ENCODE measurements at regions not wholly inside any gene's neighbourhood (a gene's known extent, or its start where the extent isn't known, plus 50 kb on each side); places are given as distances from the start of the nearest gene placed in this dataset.

DNA sequence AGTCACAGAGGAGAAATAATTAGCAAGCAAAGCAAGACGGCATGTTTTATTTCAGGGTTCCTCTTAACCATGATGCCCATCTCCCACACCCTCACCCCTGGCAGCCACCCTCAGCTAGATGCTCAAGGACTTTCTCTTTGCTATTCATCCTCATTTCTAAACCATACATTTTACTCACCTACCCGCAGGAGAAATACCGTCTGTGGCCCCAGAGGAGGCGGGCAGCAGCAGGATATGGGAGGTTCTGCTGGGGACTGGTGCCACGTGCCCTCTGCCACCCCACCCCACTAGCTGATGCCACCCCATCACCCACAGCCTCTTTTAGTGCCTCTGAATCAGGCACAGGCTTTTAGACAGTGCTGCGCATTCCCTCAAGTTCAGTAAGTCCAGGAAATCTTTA, 168.7 kb upstream of the ITGB1 start:
- no peak for DNase-seq
- Histone ChIP-seq H3K9me3 (replicated peaks in 1 of 3) (no peaks in the 10 kb centered on the region), H3K4me3 (no peak overlapping the region), H3K4me1 (replicated peaks in 1 of 2) (peaks cover 0 to 9% of the 10 kb centered on the region in 2 donors), H3K27me3 (no peaks in the 10 kb centered on the region), H3K27ac (peak overlapping the region in 2 of 5 donors; percentile 72 to 89), H3K36me3 (replicated peaks in 1 of 2) (no peaks in the 10 kb centered on the region)
- whole genome bisulfite sequencing, 4 donors = 78 to 90% (median 83%) methylated on average over 6 of the region's 6 CpGs
- TF ChIP-seq, protein P1, sequence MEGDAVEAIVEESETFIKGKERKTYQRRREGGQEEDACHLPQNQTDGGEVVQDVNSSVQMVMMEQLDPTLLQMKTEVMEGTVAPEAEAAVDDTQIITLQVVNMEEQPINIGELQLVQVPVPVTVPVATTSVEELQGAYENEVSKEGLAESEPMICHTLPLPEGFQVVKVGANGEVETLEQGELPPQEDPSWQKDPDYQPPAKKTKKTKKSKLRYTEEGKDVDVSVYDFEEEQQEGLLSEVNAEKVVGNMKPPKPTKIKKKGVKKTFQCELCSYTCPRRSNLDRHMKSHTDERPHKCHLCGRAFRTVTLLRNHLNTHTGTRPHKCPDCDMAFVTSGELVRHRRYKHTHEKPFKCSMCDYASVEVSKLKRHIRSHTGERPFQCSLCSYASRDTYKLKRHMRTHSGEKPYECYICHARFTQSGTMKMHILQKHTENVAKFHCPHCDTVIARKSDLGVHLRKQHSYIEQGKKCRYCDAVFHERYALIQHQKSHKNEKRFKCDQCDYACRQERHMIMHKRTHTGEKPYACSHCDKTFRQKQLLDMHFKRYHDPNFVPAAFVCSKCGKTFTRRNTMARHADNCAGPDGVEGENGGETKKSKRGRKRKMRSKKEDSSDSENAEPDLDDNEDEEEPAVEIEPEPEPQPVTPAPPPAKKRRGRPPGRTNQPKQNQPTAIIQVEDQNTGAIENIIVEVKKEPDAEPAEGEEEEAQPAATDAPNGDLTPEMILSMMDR (IDR thresholded peaks at IDR 0.05) = no peak
- no peak for TF ChIP-seq POLR2A (IDR thresholded peaks at IDR 0.05)
- intact Hi-C loops (cut with DNase I) = no loop called here

DNA sequence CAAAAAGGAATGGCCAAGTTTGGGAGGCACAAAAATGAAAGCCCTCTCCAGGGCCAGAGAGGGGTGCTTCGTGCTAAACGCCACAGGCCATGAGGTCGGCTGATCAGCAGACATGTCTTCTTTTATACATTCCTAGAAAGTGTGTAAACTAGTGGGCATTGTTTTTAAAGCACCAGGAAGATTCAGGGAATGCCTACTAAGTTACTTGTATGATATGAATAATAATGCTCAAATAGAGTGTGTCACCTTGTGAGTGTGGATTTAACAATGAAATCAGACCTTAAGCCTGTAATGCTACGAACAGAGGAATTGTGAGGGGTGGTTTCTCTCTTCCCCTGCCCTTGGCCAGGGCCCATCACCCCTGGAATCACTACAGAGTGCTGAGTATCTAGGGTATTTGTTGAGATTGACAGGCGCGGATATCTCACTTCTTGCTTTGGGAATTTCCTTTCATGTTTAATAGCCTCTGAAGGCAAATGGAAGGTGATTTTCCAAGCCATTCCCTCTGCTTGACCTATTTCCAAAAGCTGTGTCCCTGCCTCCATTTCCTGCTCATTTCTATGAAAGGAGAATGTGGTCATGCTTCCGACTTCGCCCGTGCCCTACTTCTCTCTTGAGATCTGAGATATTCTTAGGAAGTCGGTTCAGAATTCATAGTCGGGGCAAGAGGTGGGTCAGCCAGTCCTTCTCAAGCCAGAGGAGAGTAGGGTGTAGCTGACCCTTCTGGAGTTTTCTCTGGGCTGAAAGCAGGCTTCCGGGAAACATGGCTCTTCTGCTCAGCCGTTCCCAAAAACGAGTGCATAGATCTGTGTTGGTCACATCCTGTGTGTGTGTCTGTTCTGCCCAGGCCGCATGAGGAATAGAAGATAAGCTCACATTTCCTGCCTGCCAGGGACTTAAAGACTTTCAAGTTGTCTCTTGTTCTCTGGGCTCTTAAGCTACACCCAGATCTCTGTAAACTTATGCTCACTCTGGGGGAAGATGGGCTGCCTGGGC, 167.8 kb upstream of the ITGB1 start:
- no peaks in the 10 kb centered on the region for H3K27me3 ChIP-seq
- no peak for TF ChIP-seq POLR2A (IDR thresholded peaks at IDR 0.05)
- TF ChIP-seq, protein P1 (IDR thresholded peaks at IDR 0.05) = no peak
- WGBS, 4 donors = 68 to 72% (median 72%) methylated on average over 15 of the region's 15 CpGs
- H3K27ac ChIP-seq = peak overlapping the region in 3 of 5 donors; percentile 57 to 89 (median 72)
- intact Hi-C loops (cut with DNase I) = no loop called here
- no peak overlapping the region for H3K4me3 ChIP-seq
- H3K9me3 ChIP-seq (replicated peaks in 1 of 3) = no peaks in the 10 kb centered on the region
- peaks cover 0 to 9% of the 10 kb centered on the region in 2 donors for H3K4me1 ChIP-seq (replicated peaks in 1 of 2)
- no peaks in the 10 kb centered on the region for H3K36me3 ChIP-seq (replicated peaks in 1 of 2)
- DNase-seq = peak in 6 of 7 donors; percentile 25 to 64 (median 38)

DNA sequence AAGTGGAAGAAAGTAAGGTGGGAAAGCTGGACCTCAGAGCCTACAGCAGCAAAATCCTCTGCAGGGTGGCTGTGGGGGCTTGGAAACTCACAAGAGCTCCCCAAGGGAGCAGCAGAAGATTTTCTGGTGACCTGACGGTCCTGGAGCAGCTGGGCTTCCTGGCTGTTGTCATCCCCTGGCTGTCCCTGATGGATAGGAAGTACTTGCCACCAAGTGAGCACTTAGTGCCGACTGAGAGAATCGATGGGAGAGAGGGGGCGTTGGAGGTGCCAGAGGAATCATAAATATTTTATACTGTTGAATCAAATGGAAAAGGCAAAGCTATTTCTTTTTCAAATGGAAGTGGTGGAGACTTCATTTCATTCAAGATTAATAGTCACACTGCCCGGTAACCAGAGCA, 167.1 kb upstream of the ITGB1 start:
- WGBS, 4 donors = 78 to 81% (median 80%) methylated on average over 5 of the region's 5 CpGs
- TF ChIP-seq POLR2A (IDR thresholded peaks at IDR 0.05) = no peak
- TF ChIP-seq, protein P1 (IDR thresholded peaks at IDR 0.05) = no peak
- Histone ChIP-seq H3K4me3 (no peak overlapping the region), H3K4me1 (replicated peaks in 1 of 2) (peaks cover 0 to 9% of the 10 kb centered on the region in 2 donors), H3K27me3 (no peaks in the 10 kb centered on the region), H3K36me3 (replicated peaks in 1 of 2) (no peaks in the 10 kb centered on the region), H3K27ac (peak overlapping the region in 2 of 5 donors; percentile 72 to 89), H3K9me3 (replicated peaks in 1 of 3) (no peaks in the 10 kb centered on the region)
- DNase-seq = no peak
- intact Hi-C loops (cut with DNase I) = no loop called here

DNA sequence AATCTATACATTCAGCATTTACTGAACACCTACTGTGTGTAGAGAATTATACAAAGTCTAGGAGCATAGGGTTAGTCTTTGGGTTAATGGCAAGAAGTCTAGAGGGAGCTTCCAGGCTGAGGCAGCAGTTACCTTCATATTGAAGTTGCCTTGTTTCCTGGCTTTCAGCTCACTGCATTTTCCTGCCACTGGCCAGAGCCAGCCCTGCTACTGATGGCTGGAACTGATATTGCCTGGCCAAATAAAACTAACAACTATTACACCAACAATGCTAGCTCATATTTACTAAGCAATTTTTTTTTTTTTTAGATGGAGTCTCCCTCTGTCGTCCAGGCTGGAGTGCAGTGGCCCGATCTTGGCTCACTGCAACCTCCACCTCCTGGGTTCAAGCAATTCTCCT, 165.7 kb upstream of the ITGB1 start:
- Histone ChIP-seq H3K4me1 (replicated peaks in 1 of 2) (peaks cover 0 to 9% of the 10 kb centered on the region in 2 donors), H3K27ac (no peak overlapping the region), H3K4me3 (no peak overlapping the region), H3K9me3 (replicated peaks in 1 of 3) (no peaks in the 10 kb centered on the region), H3K27me3 (no peaks in the 10 kb centered on the region), H3K36me3 (replicated peaks in 1 of 2) (no peaks in the 10 kb centered on the region)
- TF ChIP-seq, protein P1 (IDR thresholded peaks at IDR 0.05) = no peak
- TF ChIP-seq POLR2A (IDR thresholded peaks at IDR 0.05) = no peak
- WGBS, 4 donors = 75 to 97% (median 81%) methylated on average over 2 of the region's 2 CpGs
- no peak for DNase-seq
- intact Hi-C loops (cut with DNase I) = no loop called here

All from adrenal gland (tissue), 9 donors.